GM12865 (cell line): ENCODE measurements at regions not wholly inside any gene's neighbourhood (a gene's known extent, or its start where the extent isn't known, plus 50 kb on each side); places are given as distances from the start of the nearest gene placed in this dataset.

ENCODE experiments used
- DNase-seq: peaks from one replicate; pipeline ENCODE4 v3.0.0; 2010; ENCODE audit warnings: low read depth
- H3K4me3 ChIP-seq: 2 replicates; pipeline ENCODE4 v1.5.1; 2011; ENCODE audit warnings: mild to moderate bottlenecking, low read depth, low read length, control low read depth
- CTCF ChIP-seq: IDR thresholded peaks from 2 replicates; pipeline ENCODE4 v1.5.1; 2011; ENCODE audit warnings: low read length, control low read depth, low read depth, inconsistent platforms; ENCODE audit not compliant: insufficient read depth; ENCODE audit errors: missing control alignments

DNA sequence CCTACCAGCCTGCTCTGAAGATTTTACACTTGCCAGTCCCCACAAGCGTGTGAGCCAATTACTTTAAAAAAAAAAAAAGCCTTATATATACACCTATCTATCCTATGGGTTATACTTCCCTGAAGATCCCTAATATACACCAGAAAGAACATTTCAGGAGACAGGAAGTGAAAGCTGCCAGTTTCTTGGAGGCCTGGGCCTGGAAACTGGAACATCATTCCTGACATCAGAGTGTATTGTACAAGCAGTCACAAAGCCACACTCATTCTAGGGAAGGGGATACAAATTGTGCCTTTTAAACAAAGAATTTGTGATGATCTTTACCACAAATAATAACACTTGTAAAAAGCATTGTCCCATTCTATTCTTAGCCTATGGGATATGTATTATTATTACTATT is 98.3 kb upstream of the FBN2 start:
- no peak for DNase-seq
- no peak overlapping the region for H3K4me3 ChIP-seq
- no peak for TF ChIP-seq CTCF

DNA sequence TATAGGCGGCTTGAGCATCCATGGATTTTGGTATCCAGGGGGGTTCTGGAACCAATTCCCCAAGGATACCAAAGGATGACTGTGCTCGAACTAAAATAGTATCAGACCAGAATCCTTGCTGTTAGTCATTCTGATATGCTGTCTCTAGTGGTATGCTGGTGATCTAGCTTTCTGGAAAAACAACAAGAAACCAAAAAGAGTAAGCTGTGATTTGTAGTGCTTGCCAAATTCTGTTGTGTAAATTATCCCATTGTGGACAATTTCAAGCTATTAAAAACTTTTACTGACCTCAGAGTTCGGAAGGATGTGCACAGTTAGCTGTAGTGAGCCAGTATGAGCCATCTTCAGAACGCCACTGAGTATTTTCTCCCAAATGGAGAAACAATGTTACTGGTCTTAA is 99.0 kb upstream of the FBN2 start:
- TF ChIP-seq CTCF, result no peak
- no peak for DNase-seq
- no peak overlapping the region for H3K4me3 ChIP-seq

DNA sequence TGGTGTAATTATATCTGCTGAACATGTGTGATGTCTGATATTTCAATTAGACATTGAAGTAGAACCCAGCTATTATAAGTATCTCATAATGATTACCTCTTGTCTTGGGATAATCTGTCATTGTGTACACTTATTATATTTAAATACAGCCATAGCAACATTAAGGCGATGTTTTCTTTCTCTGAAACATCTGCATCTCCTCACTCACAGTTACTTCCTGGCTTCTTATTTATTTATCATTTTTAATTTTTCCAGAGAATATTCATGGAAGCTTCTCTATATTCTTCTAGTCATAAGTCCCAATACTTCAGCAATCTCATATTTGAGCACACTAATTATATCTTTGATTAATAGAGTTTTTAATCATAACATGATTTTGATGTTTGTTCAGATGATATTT is 103.8 kb upstream of the FBN2 start:
- no peak for DNase-seq
- TF ChIP-seq CTCF, result no peak
- no peak overlapping the region for H3K4me3 ChIP-seq

- no peak for TF ChIP-seq CTCF
- no peak for DNase-seq
- no peak overlapping the region for H3K4me3 ChIP-seq
These were observed 106.8 kb upstream of the FBN2 start for GRCh38 chr5:128644863-128645262.

DNA sequence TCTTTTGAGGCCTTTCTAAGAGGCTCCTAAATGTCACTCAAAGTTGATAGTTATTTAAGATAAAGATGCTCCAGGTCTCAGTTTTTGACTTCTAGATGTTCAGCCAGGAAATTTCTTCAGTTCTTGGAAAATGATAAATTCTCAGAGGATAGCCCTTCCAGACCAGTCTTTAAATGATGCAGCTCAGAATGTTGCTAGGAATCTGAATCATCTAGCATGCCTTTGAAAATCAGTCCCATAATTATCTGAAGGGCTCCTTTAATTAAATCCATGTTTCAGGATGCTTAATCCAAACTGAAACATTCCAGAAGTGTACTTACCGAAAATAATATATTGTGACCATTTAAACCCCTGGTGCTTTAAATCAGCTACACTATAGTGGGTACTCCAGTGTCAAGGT is 107.5 kb upstream of the FBN2 start:
- no peak for TF ChIP-seq CTCF
- DNase-seq, result no peak
- no peak overlapping the region for H3K4me3 ChIP-seq

GRCh38 chr5:128646176-128646575 is 108.1 kb upstream of the FBN2 start:
- TF ChIP-seq CTCF, result no peak
- no peak for DNase-seq
- H3K4me3 ChIP-seq, result no peak overlapping the region

DNA sequence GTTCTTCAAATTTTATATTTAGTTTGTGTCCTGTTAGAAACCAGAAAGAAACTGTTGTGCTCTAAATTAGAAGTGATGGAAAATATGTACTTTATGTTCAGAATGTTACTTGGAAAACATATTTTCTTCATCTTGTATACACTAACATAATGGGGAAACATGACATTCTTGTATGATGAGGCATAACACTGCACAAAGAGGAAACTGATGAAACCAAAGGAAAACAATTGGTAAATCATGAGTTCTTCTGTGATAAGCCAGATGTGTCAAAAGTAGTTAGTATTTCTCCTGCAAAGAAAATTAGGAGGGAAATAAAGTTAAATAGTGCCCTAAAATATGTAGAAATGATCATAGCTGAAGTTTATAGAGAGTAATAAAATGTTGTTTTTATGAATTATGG is 111.1 kb upstream of the FBN2 start:
- DNase-seq, result no peak
- TF ChIP-seq CTCF, result no peak
- H3K4me3 ChIP-seq, result no peak overlapping the region
